Amniotic epithelial cell (primary cell): ENCODE measurements at regions not wholly inside any gene's neighbourhood (a gene's known extent, or its start where the extent isn't known, plus 50 kb on each side); places are given as distances from the start of the nearest gene placed in this dataset.
"Not testable (repeated sequence)": the region's sequence is repeated elsewhere in the genome, so short reads cannot be mapped to it uniquely, and the experiment has no call there.

Source experiments
- DNase-seq: peaks from one replicate; pipeline ENCODE4 v3.0.0-alpha.2; 2010; ENCODE audit warnings: low read depth

- no peak for DNase-seq
Measured at GRCh38 chr2:176427549-176427948, 158.3 kb downstream of the MTX2 start.

GRCh38 chr2:176428944-176429469 lies 159.8 kb downstream of the MTX2 start:
- DNase-seq = not testable (repeated sequence)

- DNase-seq = peak; percentile 23
Measured at GRCh38 chr2:176432434-176432833, 163.2 kb downstream of the MTX2 start.

- no peak for DNase-seq
Measured at GRCh38 chr2:176435729-176436128, 166.5 kb downstream of the MTX2 start.

GRCh38 chr2:176443946-176444345 lies 174.7 kb downstream of the MTX2 start:
- DNase-seq = no peak

- peak; percentile 43 for DNase-seq
Measured at GRCh38 chr2:176445956-176446355, 176.7 kb downstream of the MTX2 start.

GRCh38 chr2:176446718-176447414 lies 177.6 kb downstream of the MTX2 start:
- DNase-seq = no peak

- no peak for DNase-seq
Measured at GRCh38 chr2:176447616-176448015, 178.4 kb downstream of the MTX2 start.

GRCh38 chr2:176449852-176450251 lies 180.6 kb downstream of the MTX2 start:
- DNase-seq = no peak

GRCh38 chr2:176453784-176454183 lies 184.5 kb downstream of the MTX2 start:
- DNase-seq = no peak

GRCh38 chr2:176454893-176455815 lies 185.9 kb downstream of the MTX2 start:
- peak; percentile 50 for DNase-seq

GRCh38 chr2:176455816-176456291 lies 186.6 kb downstream of the MTX2 start:
- peak; percentile 19 for DNase-seq

- DNase-seq = no peak
Measured at GRCh38 chr2:176457481-176457880, 188.2 kb downstream of the MTX2 start.

- no peak for DNase-seq
Measured at GRCh38 chr2:176461098-176461808, 192.0 kb downstream of the MTX2 start.

GRCh38 chr2:176461809-176462670 lies 192.8 kb downstream of the MTX2 start:
- DNase-seq = no peak

GRCh38 chr2:176463546-176463945 lies 194.3 kb downstream of the MTX2 start:
- DNase-seq = no peak

- DNase-seq = no peak
Measured at GRCh38 chr2:176464886-176465564, 195.8 kb downstream of the MTX2 start.

GRCh38 chr2:176466918-176467452 lies 197.7 kb downstream of the MTX2 start:
- no peak for DNase-seq

- no peak for DNase-seq
Measured at GRCh38 chr2:176467595-176467994, 198.4 kb downstream of the MTX2 start.

GRCh38 chr2:176468457-176469113 lies 199.3 kb downstream of the MTX2 start:
- DNase-seq = no peak
